Body of pancreas (tissue), 4 donors: ENCODE measurements at regions not wholly inside any gene's neighbourhood (a gene's known extent, or its start where the extent isn't known, plus 50 kb on each side); places are given as distances from the start of the nearest gene placed in this dataset.

Source experiments
- ATAC-seq: fragments of 150-250 bp; one replicate; pipeline ENCODE4 v1.9.1; 2016
- DNase-seq, 4 donors: peaks; one replicate each; pipeline ENCODE4 v3.0.0-alpha.2; 2019
- H3K27ac ChIP-seq, 4 donors: fragments of 200-600 bp; sonication (generic); 1 replicate in 3 of 4; 2 replicates in 1 of 4; pipeline versions ENCODE4 v1.5.1 to v1.6.1; 2016 to 2019; ENCODE audit warnings: mild to moderate bottlenecking in 1 of 4, mixed read lengths in 1 of 4, moderate library complexity in 1 of 4
- H3K27me3 ChIP-seq, 2 donors: fragments of 200-600 bp; sonication (generic); one replicate each; pipeline ENCODE4 v1.6.0; 2016; ENCODE audit warnings: mild to moderate bottlenecking in 1 of 2
- H3K36me3 ChIP-seq, 2 donors: fragments of 200-600 bp; sonication (generic); replicated peaks in 1 of 2; 2 replicates each; pipeline ENCODE4 v1.5.1; 2016; ENCODE audit warnings: low read depth in 2 of 2; ENCODE audit not compliant: insufficient read depth in 1 of 2
- H3K4me1 ChIP-seq: fragments of 200-600 bp; sonication (generic); one replicate; pipeline ENCODE4 v1.6.0; 2016
- H3K4me3 ChIP-seq, 2 donors: fragments of 200-600 bp; sonication (generic); 1 replicate in 1 of 2; 2 replicates in 1 of 2; pipeline ENCODE4 v1.5.1; 2016 to 2019
- H3K9me3 ChIP-seq, 3 donors: fragments of 200-600 bp; sonication (generic); 1 replicate in 2 of 3; 2 replicates in 1 of 3; pipeline ENCODE4 v1.5.1; 2016
- CTCF ChIP-seq, 7 experiments: fragments of 450-650 bp in 4 of 7; fragments of 200-600 bp in 3 of 7; sonication (generic) in 3 of 7; IDR thresholded peaks; one replicate each; pipeline ENCODE4 v1.5.1; 2016 to 2019; ENCODE audit warnings: antibody characterized with exemption in 7 of 7
- POLR2A ChIP-seq, 3 donors: fragments of 450-650 bp; IDR thresholded peaks; one replicate each; pipeline ENCODE4 v1.6.1; 2016; ENCODE audit warnings: antibody characterized with exemption in 3 of 3, mild to moderate bottlenecking in 2 of 3
- WGBS, 2 donors: methylation state at CpG; one replicate each; pipeline ENCODE4 v1.1.5; 2017; 5-methylcytosine and 5-hydroxymethylcytosine counted together
- intact Hi-C: fragments of 100-400 bp; cut with DNase I; formaldehyde crosslinking; loops from one replicate; pipeline ENCODE4 v1.15.1; 2023

DNA sequence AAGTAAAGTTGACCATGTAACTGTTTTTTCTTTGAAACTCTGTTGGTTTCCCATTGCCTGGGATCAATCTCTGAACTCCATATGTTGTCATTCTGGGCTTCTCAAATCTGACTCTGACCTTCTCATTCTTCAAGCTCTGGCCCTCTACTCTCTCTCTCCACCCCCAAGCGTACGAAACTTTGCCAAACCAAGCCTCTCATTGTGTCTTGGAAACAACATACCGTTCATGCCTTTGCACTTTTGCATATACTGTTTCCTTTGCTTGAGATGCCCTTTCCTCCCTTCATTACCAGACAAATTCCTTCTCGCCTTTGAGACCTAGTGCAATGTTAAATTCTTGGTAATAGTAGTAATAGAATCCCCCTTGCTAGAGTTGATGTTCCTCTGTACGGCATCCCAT, 113.7 kb downstream of the OLFM4 start:
- Histone ChIP-seq H3K4me3 (no peak overlapping the region), H3K27ac (no peak overlapping the region), H3K36me3 (no peaks in the 10 kb centered on the region), H3K9me3 (no peaks in the 10 kb centered on the region), H3K4me1 (no peaks in the 10 kb centered on the region), H3K27me3 (no peaks in the 10 kb centered on the region)
- DNase-seq = no peak
- ATAC-seq = no peak
- 88% methylated on average over 5 of the region's 5 CpGs for WGBS, 2 donors
- TF ChIP-seq CTCF (IDR thresholded peaks at IDR 0.05) = no peak
- TF ChIP-seq POLR2A (IDR thresholded peaks at IDR 0.05) = no peak
- intact Hi-C loops = no loop called here

DNA sequence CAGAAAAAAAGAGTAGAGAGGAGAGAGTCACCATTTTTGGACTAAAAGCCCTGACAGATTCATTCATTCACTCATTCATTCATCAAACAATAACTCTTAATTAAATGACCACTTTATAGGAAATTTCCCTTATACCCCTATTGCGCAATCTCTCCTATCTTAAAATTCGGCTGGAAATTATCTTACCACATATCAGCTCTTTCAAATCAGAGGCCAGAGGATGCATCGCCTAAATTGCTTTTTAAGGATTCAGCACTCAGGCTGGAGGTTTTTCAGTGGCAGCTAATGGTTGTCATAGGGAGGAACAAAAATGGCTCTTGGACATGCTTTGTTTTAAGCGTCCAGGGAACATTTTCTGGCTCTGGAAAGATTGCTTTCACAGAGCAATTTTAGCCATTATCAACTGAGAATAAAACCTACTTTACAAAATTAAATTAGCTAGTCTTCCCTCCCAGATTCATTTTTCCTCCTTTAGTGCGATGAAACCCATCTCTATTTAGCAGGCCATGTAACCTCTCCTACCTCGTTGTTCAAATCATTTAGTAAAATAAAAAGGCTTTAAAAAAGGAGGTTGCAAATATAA, 115.2 kb downstream of the OLFM4 start:
- WGBS, 2 donors = 75 to 80% methylated on average over 6 of the region's 6 CpGs
- DNase-seq (no peak), ATAC-seq (no peak)
- H3K9me3 ChIP-seq = no peaks in the 10 kb centered on the region
- no peaks in the 10 kb centered on the region for H3K36me3 ChIP-seq
- no peak overlapping the region for H3K27ac ChIP-seq
- H3K4me1 ChIP-seq = no peaks in the 10 kb centered on the region
- TF ChIP-seq POLR2A (IDR thresholded peaks at IDR 0.05) = no peak
- TF ChIP-seq CTCF (IDR thresholded peaks at IDR 0.05) = no peak
- intact Hi-C loops = no loop called here
- H3K27me3 ChIP-seq = no peaks in the 10 kb centered on the region
- H3K4me3 ChIP-seq = no peak overlapping the region

GRCh38 chr13:53144826-53145225, 116.2 kb downstream of the OLFM4 start:
- Histone ChIP-seq H3K4me1 (no peaks in the 10 kb centered on the region), H3K27me3 (no peaks in the 10 kb centered on the region), H3K36me3 (no peaks in the 10 kb centered on the region), H3K4me3 (no peak overlapping the region), H3K9me3 (no peaks in the 10 kb centered on the region), H3K27ac (no peak overlapping the region)
- TF ChIP-seq POLR2A (IDR thresholded peaks at IDR 0.05) (no peak), CTCF (IDR thresholded peaks at IDR 0.05) (no peak)
- ATAC-seq (no peak), DNase-seq (no peak)
- 75 to 78% methylated on average over 5 of the region's 5 CpGs for WGBS, 2 donors
- intact Hi-C loops = no loop called here

DNA sequence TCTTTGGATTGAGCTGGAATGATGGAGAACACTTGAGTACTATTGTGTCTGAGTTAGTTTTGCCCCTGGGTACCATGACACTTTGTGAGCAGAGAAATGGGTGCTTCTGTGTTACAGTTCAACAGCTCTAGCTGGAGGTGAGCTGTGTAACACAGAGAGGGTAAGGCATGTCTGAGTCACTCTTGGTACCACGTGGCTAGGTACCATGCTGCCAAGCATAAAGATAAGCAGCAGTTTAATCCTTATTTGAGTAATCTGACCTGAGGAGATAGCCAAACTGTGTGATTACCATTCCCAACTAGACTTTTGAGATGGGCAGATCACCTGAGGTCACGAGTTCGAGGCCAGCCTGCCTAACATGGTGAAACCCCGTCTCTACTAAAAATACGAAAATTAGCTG, 122.0 kb downstream of the OLFM4 start:
- no peaks in the 10 kb centered on the region for H3K9me3 ChIP-seq
- intact Hi-C loops = no loop called here
- ATAC-seq = peak; percentile 95

More for the DNA sequence above, 122.0 kb downstream of the OLFM4 start:
- TF ChIP-seq POLR2A (IDR thresholded peaks at IDR 0.05) (no peak), CTCF (IDR thresholded peaks at IDR 0.05) (no peak)
- WGBS, 2 donors = 37 to 44% methylated on average over 5 of the region's 5 CpGs
- H3K4me3 ChIP-seq = no peak overlapping the region
- no peak overlapping the region for H3K27ac ChIP-seq
- DNase-seq = peak; percentile 57 to 71 (median 66)
- H3K36me3 ChIP-seq = no peaks in the 10 kb centered on the region
- H3K4me1 ChIP-seq = no peaks in the 10 kb centered on the region
- peaks cover 0 to 3% of the 10 kb centered on the region in 2 donors for H3K27me3 ChIP-seq
